CD4-positive, alpha-beta T cell treated with Interleukin-2 at 100 ng/mL for 4 hours (primary cell): ENCODE measurements at regions not wholly inside any gene's neighbourhood (a gene's known extent, or its start where the extent isn't known, plus 50 kb on each side); places are given as distances from the start of the nearest gene placed in this dataset.

Experiments used
- DNase-seq: peaks from one replicate; pipeline ENCODE4 v3.0.0-alpha.2; 2020; ENCODE audit warnings: low spot score

- DNase-seq = no peak
Observed at GRCh38 chr15:47473106-47473725, 244.1 kb upstream of the SEMA6D start.

GRCh38 chr15:47473832-47474231 lies 243.5 kb upstream of the SEMA6D start:
- DNase-seq = no peak

GRCh38 chr15:47475336-47475735 lies 242.0 kb upstream of the SEMA6D start:
- no peak for DNase-seq

GRCh38 chr15:47477341-47477740 lies 240.0 kb upstream of the SEMA6D start:
- no peak for DNase-seq

GRCh38 chr15:47484059-47484458 lies 233.2 kb upstream of the SEMA6D start:
- no peak for DNase-seq

GRCh38 chr15:47484997-47485396 lies 232.3 kb upstream of the SEMA6D start:
- no peak for DNase-seq

- no peak for DNase-seq
Observed at GRCh38 chr15:47485419-47485818, 231.9 kb upstream of the SEMA6D start.

- DNase-seq = no peak
Observed at GRCh38 chr15:47486040-47486439, 231.3 kb upstream of the SEMA6D start.

DNA sequence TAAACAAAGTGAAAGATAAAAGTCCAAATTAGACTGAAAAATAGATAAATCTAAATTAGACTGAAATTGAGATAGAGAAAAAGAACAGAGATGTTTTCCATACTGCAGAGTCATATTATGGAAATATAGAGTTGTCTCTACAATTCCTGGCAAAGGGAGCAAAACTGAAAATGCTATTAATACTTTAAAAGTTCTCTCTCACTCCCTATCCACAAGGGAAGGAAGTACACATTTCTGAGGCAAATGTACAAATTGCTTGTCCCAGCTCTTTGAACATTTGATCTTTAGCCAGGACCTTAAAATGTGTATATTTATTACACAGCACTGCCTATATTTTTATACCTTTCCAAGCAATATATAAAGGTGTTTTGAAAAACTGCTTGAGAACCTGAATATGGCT lies 225.1 kb upstream of the SEMA6D start:
- DNase-seq = no peak

- DNase-seq = no peak
Observed at GRCh38 chr15:47493357-47494247, 223.7 kb upstream of the SEMA6D start.

GRCh38 chr15:47496343-47497185 lies 220.7 kb upstream of the SEMA6D start:
- DNase-seq = no peak

DNA sequence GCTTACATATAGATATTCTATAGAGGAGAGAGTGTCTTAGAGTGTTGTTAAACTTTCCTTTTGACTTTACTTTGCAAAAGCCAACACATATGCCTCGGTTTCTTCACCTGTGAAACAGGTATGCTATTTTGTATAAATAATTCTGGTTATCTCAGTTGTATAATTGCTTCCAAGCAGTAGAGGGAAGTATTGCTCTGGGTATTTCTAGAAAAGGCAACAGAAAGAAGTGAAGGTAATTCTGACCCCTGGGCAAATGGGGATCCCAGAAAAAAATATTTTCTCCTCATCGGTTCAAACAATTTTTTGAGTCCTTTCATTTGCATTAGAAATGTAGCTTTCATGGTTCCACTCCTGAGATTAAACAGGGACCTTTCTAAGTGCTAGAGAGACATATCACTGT lies 216.5 kb upstream of the SEMA6D start:
- no peak for DNase-seq

DNA sequence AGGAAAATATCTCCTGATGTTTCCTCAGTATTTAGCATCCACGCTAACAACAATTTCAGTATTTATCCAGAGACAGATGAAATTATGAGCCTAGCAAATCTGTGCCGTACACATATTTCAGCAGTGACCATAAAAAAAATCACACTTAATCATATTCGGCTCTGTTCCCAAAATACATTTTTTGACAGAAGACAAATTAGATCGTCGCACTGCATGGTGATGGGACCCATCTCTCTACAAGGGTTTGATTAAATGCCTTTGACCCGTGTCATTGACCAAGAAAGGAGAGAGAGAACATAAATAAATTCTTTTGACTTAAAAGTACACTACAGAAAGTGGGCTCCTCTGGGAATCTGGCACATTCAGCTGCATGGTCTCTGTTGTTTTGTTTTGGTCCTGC lies 215.3 kb upstream of the SEMA6D start:
- no peak for DNase-seq

DNA sequence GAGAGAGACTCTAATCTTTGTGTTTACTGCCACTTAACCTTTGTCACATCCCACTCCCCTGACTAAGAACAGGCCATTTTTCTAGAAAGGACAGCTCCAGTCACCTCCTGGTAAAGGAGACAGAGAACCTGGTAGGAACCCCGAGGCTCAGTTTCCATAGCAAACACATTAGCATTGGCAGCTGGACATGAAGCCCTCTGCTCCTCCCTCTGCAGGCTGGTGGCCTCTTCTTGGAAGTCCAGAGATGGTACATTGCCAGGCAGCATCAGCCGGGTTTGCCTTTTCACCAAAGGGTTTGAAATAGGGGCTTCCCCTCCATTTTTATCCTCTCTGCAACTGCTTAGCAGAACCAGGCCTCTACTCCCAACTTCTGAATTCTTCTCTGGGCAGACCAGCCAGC lies 213.4 kb upstream of the SEMA6D start:
- no peak for DNase-seq

- DNase-seq = no peak
Observed at GRCh38 chr15:47504624-47505256, 212.6 kb upstream of the SEMA6D start.

GRCh38 chr15:47505712-47506328 lies 211.5 kb upstream of the SEMA6D start:
- DNase-seq = no peak

DNA sequence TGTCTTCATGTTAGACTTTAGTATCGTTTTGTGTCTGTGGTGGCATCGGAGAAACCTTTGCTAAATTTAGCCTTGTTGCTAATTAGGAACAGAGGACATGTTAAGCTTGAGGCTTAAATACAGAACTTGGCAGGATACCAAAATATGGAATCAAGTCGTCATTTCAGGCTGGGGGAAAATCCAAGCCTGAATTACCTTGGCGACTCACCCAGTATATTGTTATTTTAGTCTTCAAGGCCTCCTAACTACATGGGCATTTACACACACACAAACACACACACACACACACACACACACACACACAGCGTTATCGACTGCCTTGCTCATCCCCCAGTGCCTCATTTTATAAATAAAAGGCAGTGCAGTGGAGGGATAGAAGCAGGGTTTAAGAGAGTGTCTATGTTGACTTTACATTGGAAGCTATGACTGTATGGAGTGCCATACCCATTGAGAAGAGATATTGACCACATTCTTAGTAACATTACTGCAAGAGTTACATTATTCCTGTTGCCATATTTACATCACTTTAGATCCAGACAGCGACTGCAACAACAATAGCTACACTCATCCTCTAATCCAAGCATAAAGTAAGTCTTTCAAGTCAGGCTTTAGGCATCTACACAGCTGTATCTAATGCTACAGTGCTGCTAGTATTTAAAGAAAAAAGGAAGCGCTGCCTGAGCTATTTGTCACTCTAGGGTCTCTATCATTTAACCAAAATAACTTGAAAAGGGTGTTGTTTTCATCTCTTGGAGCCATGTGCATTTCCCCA lies 210.8 kb upstream of the SEMA6D start:
- DNase-seq = no peak

- DNase-seq = no peak
Observed at GRCh38 chr15:47507221-47507985, 209.9 kb upstream of the SEMA6D start.

- DNase-seq = no peak
Observed at GRCh38 chr15:47511261-47511660, 206.0 kb upstream of the SEMA6D start.

DNA sequence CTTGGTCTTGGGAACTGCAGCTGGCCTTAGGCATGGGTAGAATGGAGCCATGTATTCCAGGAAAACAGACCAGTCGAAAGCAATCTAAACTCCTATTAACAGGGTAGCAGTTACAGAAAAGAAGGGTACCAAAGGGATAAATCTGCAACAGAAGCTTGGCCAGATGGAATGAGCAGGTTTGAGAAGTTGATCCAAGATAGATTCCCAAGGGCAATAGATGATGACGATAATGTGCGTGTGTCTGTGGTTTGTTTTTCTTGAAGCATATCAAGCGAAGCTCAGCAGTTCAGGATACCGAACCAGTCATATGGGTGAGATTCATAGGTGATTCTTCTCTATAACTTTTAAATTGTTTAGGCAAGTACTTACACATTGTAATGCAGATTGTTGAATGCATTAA lies 203.8 kb upstream of the SEMA6D start:
- no peak for DNase-seq
